Erythroblast (primary cell): ENCODE measurements at regions not wholly inside any gene's neighbourhood (a gene's known extent, or its start where the extent isn't known, plus 50 kb on each side); places are given as distances from the start of the nearest gene placed in this dataset.

Experiments
- DNase-seq, 2 experiments: peaks; one replicate each; lab custom pipeline; 2025; lab: John Stamatoyannopoulos, UW
- GATA1 ChIP-seq: IDR thresholded peaks from 2 replicates; pipeline ENCODE4 v1.6.1; 2011; ENCODE audit warnings: low read depth, mild to moderate bottlenecking, control low read depth, low read length, moderate library complexity
- POLR2A ChIP-seq: IDR thresholded peaks from 2 replicates; pipeline ENCODE4 v1.6.1; 2011; ENCODE audit warnings: mild to moderate bottlenecking, low read length

- DNase-seq: no peak
- no peak for TF ChIP-seq GATA1
These were observed 141.5 kb upstream of the PKDCC start for GRCh38 chr2:41906338-41906725.

GRCh38 chr2:41907141-41907540 is 140.7 kb upstream of the PKDCC start:
- DNase-seq: no peak
- TF ChIP-seq GATA1 (no peak), POLR2A (no peak)

- DNase-seq: no peak
- TF ChIP-seq POLR2A (no peak), GATA1 (no peak)
These were observed 140.0 kb upstream of the PKDCC start for GRCh38 chr2:41907771-41908207.

- DNase-seq: no peak
- no peak for TF ChIP-seq POLR2A
- no peak for TF ChIP-seq GATA1
These were observed 139.5 kb upstream of the PKDCC start for GRCh38 chr2:41908349-41908748.

- no peak for TF ChIP-seq GATA1
- TF ChIP-seq POLR2A: no peak
- DNase-seq: no peak
These were observed 138.2 kb upstream of the PKDCC start for GRCh38 chr2:41909584-41909983.

GRCh38 chr2:41910126-41910525 is 137.7 kb upstream of the PKDCC start:
- no peak for DNase-seq
- TF ChIP-seq GATA1: no peak

GRCh38 chr2:41911033-41911432 is 136.8 kb upstream of the PKDCC start:
- TF ChIP-seq POLR2A (no peak), GATA1 (no peak)
- DNase-seq: no peak

GRCh38 chr2:41912337-41912736 is 135.5 kb upstream of the PKDCC start:
- DNase-seq: no peak
- TF ChIP-seq GATA1 (no peak), POLR2A (no peak)

GRCh38 chr2:41912776-41913175 is 135.0 kb upstream of the PKDCC start:
- no peak for DNase-seq
- no peak for TF ChIP-seq POLR2A
- TF ChIP-seq GATA1: no peak

- TF ChIP-seq POLR2A (no peak), GATA1 (no peak)
- DNase-seq: no peak
These were observed 134.5 kb upstream of the PKDCC start for GRCh38 chr2:41913311-41913710.

GRCh38 chr2:41913921-41914609 is 133.8 kb upstream of the PKDCC start:
- no peak for TF ChIP-seq GATA1
- TF ChIP-seq POLR2A: no peak
- DNase-seq: no peak

GRCh38 chr2:41914936-41915335 is 132.9 kb upstream of the PKDCC start:
- no peak for TF ChIP-seq POLR2A
- TF ChIP-seq GATA1: no peak
- no peak for DNase-seq

- TF ChIP-seq GATA1: no peak
- no peak for TF ChIP-seq POLR2A
- no peak for DNase-seq
These were observed 131.6 kb upstream of the PKDCC start for GRCh38 chr2:41916177-41916576.

- DNase-seq: no peak
- TF ChIP-seq POLR2A (no peak), GATA1 (no peak)
These were observed 130.2 kb upstream of the PKDCC start for GRCh38 chr2:41917587-41917986.

- DNase-seq: no peak
- no peak for TF ChIP-seq GATA1
- no peak for TF ChIP-seq POLR2A
These were observed 128.7 kb upstream of the PKDCC start for GRCh38 chr2:41919135-41919534.
